HFFc6 (cell line): ENCODE measurements at regions not wholly inside any gene's neighbourhood (a gene's known extent, or its start where the extent isn't known, plus 50 kb on each side); places are given as distances from the start of the nearest gene placed in this dataset.
"Not testable (repeated sequence)": the region's sequence is repeated elsewhere in the genome, so short reads cannot be mapped to it uniquely, and the experiment has no call there.

ENCODE experiments used
- DNase-seq: peaks from one replicate; pipeline ENCODE4 v3.0.0-alpha.2; 2018
- H3K27ac Mint-ChIP-seq: 2 replicates; pipeline ENCODE4 v1.8.0; 2020; ENCODE audit warnings: mild to moderate bottlenecking, mixed read lengths
- H3K27me3 Mint-ChIP-seq: 2 replicates; pipeline ENCODE4 v1.8.0; 2021; ENCODE audit warnings: mild to moderate bottlenecking, moderate library complexity, mixed read lengths; ENCODE audit not compliant: insufficient read depth
- H3K36me3 Mint-ChIP-seq: 2 replicates; pipeline ENCODE4 v1.8.0; 2021; ENCODE audit warnings: low read depth, mixed read lengths
- H3K4me1 Mint-ChIP-seq: 2 replicates; pipeline ENCODE4 v1.8.0; 2020; ENCODE audit warnings: low read depth, mixed read lengths
- H3K4me3 Mint-ChIP-seq: 2 replicates; pipeline ENCODE4 v1.8.0; 2020; ENCODE audit warnings: mild to moderate bottlenecking, moderate library complexity, mixed read lengths
- H3K9me3 Mint-ChIP-seq: 2 replicates; pipeline ENCODE4 v1.8.0; 2020; ENCODE audit warnings: mild to moderate bottlenecking, mixed read lengths
- CTCF ChIP-seq: fragments of 200-600 bp; sonication (generic); IDR thresholded peaks from 2 replicates; pipeline ENCODE4 v1.5.0; 2021; ENCODE audit warnings: antibody characterized with exemption, mild to moderate bottlenecking

GRCh38 chr7:13262929-13263530 is 575.6 kb downstream of the ARL4A start:
- peak; percentile 84 for TF ChIP-seq CTCF
- H3K27ac Mint-ChIP-seq, result no peak overlapping the region
- H3K4me1 Mint-ChIP-seq, result peaks cover under 1% of the 10 kb centered on the region; the same call in 1 of the 2 replicates
- no peaks in the 10 kb centered on the region for H3K9me3 Mint-ChIP-seq
- DNase-seq, result peak; percentile 55
- no peak overlapping the region for H3K4me3 Mint-ChIP-seq
- H3K27me3 Mint-ChIP-seq, result peaks cover 2% of the 10 kb centered on the region; the same call in 1 of the 2 replicates
- H3K36me3 Mint-ChIP-seq, result no peaks in the 10 kb centered on the region

GRCh38 chr7:13265271-13265670 is 577.8 kb downstream of the ARL4A start:
- Mint-ChIP-seq H3K27ac (no peak overlapping the region), H3K27me3 (no peaks in the 10 kb centered on the region), H3K4me1 (no peaks in the 10 kb centered on the region), H3K4me3 (no peak overlapping the region), H3K9me3 (no peaks in the 10 kb centered on the region), H3K36me3 (no peaks in the 10 kb centered on the region)
- TF ChIP-seq CTCF, result no peak
- no peak for DNase-seq

- DNase-seq, H3K27ac Mint-ChIP-seq: not testable (repeated sequence)
These were observed 586.8 kb downstream of the ARL4A start for GRCh38 chr7:13274205-13274604.

GRCh38 chr7:13276977-13277376 is 589.5 kb downstream of the ARL4A start:
- no peak overlapping the region for H3K4me3 Mint-ChIP-seq
- no peaks in the 10 kb centered on the region for H3K36me3 Mint-ChIP-seq
- H3K27ac Mint-ChIP-seq, result no peak overlapping the region
- peaks cover 2% of the 10 kb centered on the region; the same call in 1 of the 2 replicates for H3K27me3 Mint-ChIP-seq
- no peaks in the 10 kb centered on the region; the same call in 1 of the 2 replicates for H3K9me3 Mint-ChIP-seq
- peak; percentile 5 for DNase-seq
- TF ChIP-seq CTCF, result peak; percentile 82
- peaks cover 4% of the 10 kb centered on the region for H3K4me1 Mint-ChIP-seq

More at GRCh38 chr7:13274205-13274604, 586.8 kb downstream of the ARL4A start:
- H3K4me3 Mint-ChIP-seq, H3K27me3 Mint-ChIP-seq, H3K36me3 Mint-ChIP-seq, H3K4me1 Mint-ChIP-seq, H3K9me3 Mint-ChIP-seq: not testable (repeated sequence)

GRCh38 chr7:13278020-13278419 is 590.6 kb downstream of the ARL4A start:
- Mint-ChIP-seq H3K4me1 (peaks cover 4% of the 10 kb centered on the region), H3K27me3 (no peaks in the 10 kb centered on the region; the same call in 1 of the 2 replicates), H3K36me3 (no peaks in the 10 kb centered on the region), H3K4me3 (no peak overlapping the region), H3K27ac (no peak overlapping the region), H3K9me3 (no peaks in the 10 kb centered on the region; the same call in 1 of the 2 replicates)
- no peak for TF ChIP-seq CTCF
- no peak for DNase-seq

GRCh38 chr7:13279854-13280435 is 592.5 kb downstream of the ARL4A start:
- no peaks in the 10 kb centered on the region for H3K27me3 Mint-ChIP-seq
- TF ChIP-seq CTCF, result peak; percentile 82
- DNase-seq, result no peak
- H3K4me3 Mint-ChIP-seq, result peak overlapping the region; percentile 32; the same call in 1 of the 2 replicates
- no peaks in the 10 kb centered on the region for H3K9me3 Mint-ChIP-seq
- peaks cover 4% of the 10 kb centered on the region for H3K4me1 Mint-ChIP-seq
- H3K27ac Mint-ChIP-seq, result no peak overlapping the region
- H3K36me3 Mint-ChIP-seq, result no peaks in the 10 kb centered on the region
